Gastroesophageal sphincter (tissue), 4 donors: ENCODE measurements at regions not wholly inside any gene's neighbourhood (a gene's known extent, or its start where the extent isn't known, plus 50 kb on each side); places are given as distances from the start of the nearest gene placed in this dataset.

Experiments used
- ATAC-seq: fragments of 150-250 bp; one replicate; pipeline ENCODE4 v1.9.1; 2016; ENCODE audit warnings: mild to moderate bottlenecking, moderate library complexity
- H3K27ac ChIP-seq, 4 donors: fragments of 200-600 bp; sonication (generic) in 3 of 4; 1 replicate in 3 of 4; 2 replicates in 1 of 4; pipeline ENCODE4 v1.5.1; 2016 to 2019
- H3K27me3 ChIP-seq: fragments of 200-600 bp; sonication (generic); one replicate; pipeline ENCODE4 v1.5.1; 2019
- H3K36me3 ChIP-seq, 2 donors: fragments of 200-600 bp; sonication (generic); one replicate each; pipeline ENCODE4 v1.5.1; 2019; ENCODE audit warnings: control low read depth in 1 of 2
- H3K4me1 ChIP-seq, 3 donors: fragments of 200-600 bp; sonication (generic); 1 replicate in 2 of 3; 2 replicates in 1 of 3; pipeline ENCODE4 v1.5.1; 2016 to 2019; ENCODE audit warnings: control low read depth in 2 of 3
- H3K4me3 ChIP-seq, 2 donors: fragments of 200-600 bp; sonication (generic); one replicate each; pipeline ENCODE4 v1.5.1; 2019; ENCODE audit warnings: mild to moderate bottlenecking in 1 of 2, moderate library complexity in 1 of 2
- H3K9me3 ChIP-seq, 3 donors: fragments of 200-600 bp; sonication (generic); one replicate each; pipeline ENCODE4 v1.5.1; 2017 to 2019; ENCODE audit warnings: control low read depth in 2 of 3
- EP300 ChIP-seq: sonication (generic); formaldehyde crosslinking; IDR thresholded peaks from one replicate; pipeline ENCODE4 v1.6.1; 2017; ENCODE audit warnings: antibody characterized with exemption, mild to moderate bottlenecking
- POLR2A ChIP-seq, 2 donors: fragments of 450-650 bp; IDR thresholded peaks; one replicate each; pipeline ENCODE4 v1.6.1; 2017; ENCODE audit warnings: antibody characterized with exemption in 2 of 2, mild to moderate bottlenecking in 2 of 2, moderate library complexity in 1 of 2
- POLR2AphosphoS5 ChIP-seq: sonication (generic); formaldehyde crosslinking; IDR thresholded peaks from one replicate; pipeline ENCODE4 v1.6.1; 2017; ENCODE audit warnings: antibody characterized with exemption
- WGBS, 2 donors: methylation state at CpG; one replicate each; pipeline ENCODE4 v1.1.5; 2018; ENCODE audit warnings: low coverage in 1 of 2; 5-methylcytosine and 5-hydroxymethylcytosine counted together
- TF ChIP-seq, protein P1 (sequence below), 4 experiments: fragments of 200-600 bp in 2 of 4; fragments of 450-650 bp in 2 of 4; sonication (generic) in 1 of 4; IDR thresholded peaks; one replicate each; pipeline ENCODE4 v1.5.1; 2017 to 2019; ENCODE audit warnings: antibody characterized with exemption in 4 of 4, mild to moderate bottlenecking in 2 of 4, moderate library complexity in 2 of 4

GRCh38 chr4:20589436-20589835 is 110.8 kb upstream of the PACRGL start:
- no peaks in the 10 kb centered on the region for H3K27me3 ChIP-seq
- no peaks in the 10 kb centered on the region for H3K9me3 ChIP-seq
- no peak for ATAC-seq
- H3K27ac ChIP-seq = no peak overlapping the region
- H3K36me3 ChIP-seq = peaks cover 0 to 27% of the 10 kb centered on the region in 2 donors
- H3K4me1 ChIP-seq = peaks cover 0 to 10% (median 0%) of the 10 kb centered on the region in 3 donors
- no peak overlapping the region for H3K4me3 ChIP-seq
- 100% methylated on average over 1 of the region's 1 CpG; no CpG with 5 or more reads in 1 of the 2 donors for WGBS, 2 donors
- TF ChIP-seq POLR2A (IDR thresholded peaks at IDR 0.05) (no peak), EP300 (no peak), POLR2AphosphoS5 (no peak)
- TF ChIP-seq, protein P1, sequence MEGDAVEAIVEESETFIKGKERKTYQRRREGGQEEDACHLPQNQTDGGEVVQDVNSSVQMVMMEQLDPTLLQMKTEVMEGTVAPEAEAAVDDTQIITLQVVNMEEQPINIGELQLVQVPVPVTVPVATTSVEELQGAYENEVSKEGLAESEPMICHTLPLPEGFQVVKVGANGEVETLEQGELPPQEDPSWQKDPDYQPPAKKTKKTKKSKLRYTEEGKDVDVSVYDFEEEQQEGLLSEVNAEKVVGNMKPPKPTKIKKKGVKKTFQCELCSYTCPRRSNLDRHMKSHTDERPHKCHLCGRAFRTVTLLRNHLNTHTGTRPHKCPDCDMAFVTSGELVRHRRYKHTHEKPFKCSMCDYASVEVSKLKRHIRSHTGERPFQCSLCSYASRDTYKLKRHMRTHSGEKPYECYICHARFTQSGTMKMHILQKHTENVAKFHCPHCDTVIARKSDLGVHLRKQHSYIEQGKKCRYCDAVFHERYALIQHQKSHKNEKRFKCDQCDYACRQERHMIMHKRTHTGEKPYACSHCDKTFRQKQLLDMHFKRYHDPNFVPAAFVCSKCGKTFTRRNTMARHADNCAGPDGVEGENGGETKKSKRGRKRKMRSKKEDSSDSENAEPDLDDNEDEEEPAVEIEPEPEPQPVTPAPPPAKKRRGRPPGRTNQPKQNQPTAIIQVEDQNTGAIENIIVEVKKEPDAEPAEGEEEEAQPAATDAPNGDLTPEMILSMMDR (IDR thresholded peaks at IDR 0.05) = no peak

DNA sequence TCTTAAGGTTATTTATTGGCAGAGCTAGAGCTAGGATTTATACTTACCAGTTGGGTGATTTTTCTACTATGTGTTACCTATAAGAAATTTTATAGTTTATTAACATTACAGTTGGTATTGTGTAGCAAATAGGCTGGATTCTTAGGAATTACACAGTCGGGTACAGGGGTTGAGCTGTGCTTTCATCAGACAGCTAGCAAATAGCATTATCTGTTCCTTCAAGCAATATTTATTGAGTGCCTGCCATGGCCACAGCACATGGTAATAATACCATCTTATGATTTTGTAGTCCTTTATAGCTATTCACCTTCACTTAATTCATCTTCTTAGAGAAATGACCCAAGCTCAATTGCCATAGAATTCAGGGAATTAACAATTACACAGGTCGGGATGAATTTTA is 109.4 kb upstream of the PACRGL start:
- Histone ChIP-seq H3K27me3 (no peaks in the 10 kb centered on the region), H3K4me3 (no peak overlapping the region), H3K9me3 (no peaks in the 10 kb centered on the region), H3K27ac (no peak overlapping the region), H3K36me3 (peaks cover 0 to 25% of the 10 kb centered on the region in 2 donors), H3K4me1 (peaks cover 0 to 10% (median 0%) of the 10 kb centered on the region in 3 donors)
- 69 to 78% methylated on average over 2 of the region's 2 CpGs for WGBS, 2 donors
- TF ChIP-seq, protein P1 (IDR thresholded peaks at IDR 0.05) = no peak
- TF ChIP-seq POLR2AphosphoS5 (no peak), EP300 (no peak), POLR2A (IDR thresholded peaks at IDR 0.05) (no peak)
- no peak for ATAC-seq

DNA sequence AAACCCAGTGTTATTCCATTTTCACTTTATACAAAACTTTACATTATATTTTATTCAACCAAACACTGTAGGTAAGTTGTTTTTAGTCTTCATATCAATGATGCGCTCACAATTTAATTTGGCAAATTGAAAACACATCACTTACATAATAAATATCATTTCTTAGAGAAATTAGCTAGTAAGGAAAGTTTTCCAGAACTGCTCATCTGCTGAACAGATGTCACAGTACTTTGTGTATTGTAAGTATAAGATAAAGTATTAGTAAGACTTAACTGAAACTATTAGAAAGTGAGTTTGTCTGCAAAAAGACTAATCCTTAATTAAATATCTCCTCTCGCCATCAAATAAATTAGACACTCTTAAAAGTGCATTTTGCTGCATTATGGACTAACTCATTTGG is 108.7 kb upstream of the PACRGL start:
- TF ChIP-seq POLR2A (IDR thresholded peaks at IDR 0.05) = no peak
- no peak for TF ChIP-seq EP300
- TF ChIP-seq, protein P1 (IDR thresholded peaks at IDR 0.05) = no peak
- TF ChIP-seq POLR2AphosphoS5 = no peak
- H3K4me1 ChIP-seq = peaks cover 0 to 10% (median 0%) of the 10 kb centered on the region in 3 donors
- peaks cover 0 to 32% of the 10 kb centered on the region in 2 donors for H3K36me3 ChIP-seq
- no peaks in the 10 kb centered on the region for H3K27me3 ChIP-seq
- H3K9me3 ChIP-seq = no peaks in the 10 kb centered on the region
- H3K27ac ChIP-seq = no peak overlapping the region
- H3K4me3 ChIP-seq = no peak overlapping the region
- WGBS, 2 donors = 63 to 78% methylated on average over 2 of the region's 2 CpGs
- ATAC-seq = no peak

- peaks cover 0 to 36% of the 10 kb centered on the region in 2 donors for H3K36me3 ChIP-seq
- H3K27me3 ChIP-seq = no peaks in the 10 kb centered on the region
- H3K9me3 ChIP-seq = no peaks in the 10 kb centered on the region
- no peak overlapping the region for H3K4me3 ChIP-seq
- no peak for ATAC-seq
- TF ChIP-seq EP300 = no peak
- TF ChIP-seq, protein P1 (IDR thresholded peaks at IDR 0.05) = no peak
- H3K27ac ChIP-seq = no peak overlapping the region
- 45 to 46% methylated on average over 3 of the region's 3 CpGs for whole genome bisulfite sequencing, 2 donors
- H3K4me1 ChIP-seq = peaks cover 0 to 10% (median 0%) of the 10 kb centered on the region in 3 donors
These were observed 108.2 kb upstream of the PACRGL start for GRCh38 chr4:20592013-20592412.

GRCh38 chr4:20592663-20593062 is 107.6 kb upstream of the PACRGL start:
- H3K27me3 ChIP-seq = no peaks in the 10 kb centered on the region
- peaks cover 0 to 10% (median 0%) of the 10 kb centered on the region in 3 donors for H3K4me1 ChIP-seq
- no peak overlapping the region for H3K27ac ChIP-seq
- H3K4me3 ChIP-seq = no peak overlapping the region
- no peaks in the 10 kb centered on the region for H3K9me3 ChIP-seq
- H3K36me3 ChIP-seq = peaks cover 0 to 42% of the 10 kb centered on the region in 2 donors
- TF ChIP-seq EP300 (no peak), POLR2AphosphoS5 (no peak), POLR2A (IDR thresholded peaks at IDR 0.05) (no peak)
- TF ChIP-seq, protein P1 (IDR thresholded peaks at IDR 0.05) = no peak
- 67 to 73% methylated on average over 2 of the region's 2 CpGs for WGBS, 2 donors
- no peak for ATAC-seq
